ENCODE measurements at regions not wholly inside any gene's neighbourhood (a gene's known extent, or its start where the extent isn't known, plus 50 kb on each side); places are given as distances from the start of the nearest gene placed in this dataset.

DNA sequence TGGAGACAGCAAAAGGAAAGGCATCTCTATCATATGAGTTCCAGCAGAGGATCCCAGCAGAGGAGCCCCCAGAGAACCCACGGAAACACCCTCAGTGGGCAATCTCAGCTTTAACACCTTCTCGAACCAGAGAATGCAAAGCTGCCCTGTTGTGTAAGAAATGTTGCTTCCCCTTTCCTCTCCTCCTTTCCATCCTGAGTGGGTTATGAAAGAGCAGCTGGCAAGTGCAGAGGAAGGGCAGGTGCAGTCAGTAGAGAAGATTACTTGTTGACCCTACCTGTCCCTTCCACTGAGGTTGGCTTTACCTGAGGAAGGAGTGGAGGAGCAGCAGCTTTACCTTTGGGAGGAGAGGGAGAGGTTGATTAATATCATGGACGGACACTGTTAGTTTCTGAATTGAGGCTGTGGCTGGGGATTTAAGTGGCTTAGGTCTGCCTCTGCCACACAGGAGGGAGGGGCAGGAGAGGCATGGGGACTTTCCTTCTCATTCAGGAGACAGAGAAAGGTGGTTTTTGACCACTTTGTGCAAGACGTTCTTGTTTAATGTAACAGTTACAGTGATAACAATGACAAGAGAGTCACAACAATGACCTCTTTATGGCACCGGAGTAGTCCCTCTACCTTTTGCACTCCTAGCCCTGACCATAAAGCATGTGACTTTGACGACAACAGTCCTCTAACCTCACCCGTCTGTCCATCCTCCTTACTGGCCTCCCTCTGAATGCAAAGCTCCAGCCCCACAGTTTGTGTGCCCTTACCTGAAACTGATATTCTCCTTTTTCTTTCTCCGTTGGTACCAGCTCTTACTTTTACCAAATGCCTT lies 254.8 kb downstream of the NSG2 start:
- TF ChIP-seq BACH2 (CRISPR knock-in tag; IDR thresholded peaks at IDR 0.05; ENCODE audit: borderline replicate concordance) (no peak), ZC3H10 (CRISPR knock-in tag; IDR thresholded peaks at IDR 0.05) (no peak), OSR1 (CRISPR knock-in tag; IDR thresholded peaks at IDR 0.05) (no peak), SNAI2 (CRISPR knock-in tag; IDR thresholded peaks at IDR 0.05) (no peak), ZFP30 (CRISPR knock-in tag; IDR thresholded peaks at IDR 0.05) (no peak), TCF4 (CRISPR knock-in tag; IDR thresholded peaks at IDR 0.05; ENCODE audit: borderline replicate concordance) (no peak), ZNF8 (CRISPR knock-in tag; IDR thresholded peaks at IDR 0.05) (no peak), GLIS3 (CRISPR knock-in tag; IDR thresholded peaks at IDR 0.05) (no peak), ESRRG (CRISPR knock-in tag; IDR thresholded peaks at IDR 0.05) (no peak), CSDC2 (CRISPR knock-in tag; IDR thresholded peaks at IDR 0.05) (no peak)
- TF ChIP-seq, protein P1, sequence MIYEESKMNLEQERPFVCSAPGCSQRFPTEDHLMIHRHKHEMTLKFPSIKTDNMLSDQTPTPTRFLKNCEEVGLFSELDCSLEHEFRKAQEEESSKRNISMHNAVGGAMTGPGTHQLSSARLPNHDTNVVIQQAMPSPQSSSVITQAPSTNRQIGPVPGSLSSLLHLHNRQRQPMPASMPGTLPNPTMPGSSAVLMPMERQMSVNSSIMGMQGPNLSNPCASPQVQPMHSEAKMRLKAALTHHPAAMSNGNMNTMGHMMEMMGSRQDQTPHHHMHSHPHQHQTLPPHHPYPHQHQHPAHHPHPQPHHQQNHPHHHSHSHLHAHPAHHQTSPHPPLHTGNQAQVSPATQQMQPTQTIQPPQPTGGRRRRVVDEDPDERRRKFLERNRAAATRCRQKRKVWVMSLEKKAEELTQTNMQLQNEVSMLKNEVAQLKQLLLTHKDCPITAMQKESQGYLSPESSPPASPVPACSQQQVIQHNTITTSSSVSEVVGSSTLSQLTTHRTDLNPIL (CRISPR knock-in tag; IDR thresholded peaks at IDR 0.05; ENCODE audit: low read depth): no peak
- TF ChIP-seq, protein P2, sequence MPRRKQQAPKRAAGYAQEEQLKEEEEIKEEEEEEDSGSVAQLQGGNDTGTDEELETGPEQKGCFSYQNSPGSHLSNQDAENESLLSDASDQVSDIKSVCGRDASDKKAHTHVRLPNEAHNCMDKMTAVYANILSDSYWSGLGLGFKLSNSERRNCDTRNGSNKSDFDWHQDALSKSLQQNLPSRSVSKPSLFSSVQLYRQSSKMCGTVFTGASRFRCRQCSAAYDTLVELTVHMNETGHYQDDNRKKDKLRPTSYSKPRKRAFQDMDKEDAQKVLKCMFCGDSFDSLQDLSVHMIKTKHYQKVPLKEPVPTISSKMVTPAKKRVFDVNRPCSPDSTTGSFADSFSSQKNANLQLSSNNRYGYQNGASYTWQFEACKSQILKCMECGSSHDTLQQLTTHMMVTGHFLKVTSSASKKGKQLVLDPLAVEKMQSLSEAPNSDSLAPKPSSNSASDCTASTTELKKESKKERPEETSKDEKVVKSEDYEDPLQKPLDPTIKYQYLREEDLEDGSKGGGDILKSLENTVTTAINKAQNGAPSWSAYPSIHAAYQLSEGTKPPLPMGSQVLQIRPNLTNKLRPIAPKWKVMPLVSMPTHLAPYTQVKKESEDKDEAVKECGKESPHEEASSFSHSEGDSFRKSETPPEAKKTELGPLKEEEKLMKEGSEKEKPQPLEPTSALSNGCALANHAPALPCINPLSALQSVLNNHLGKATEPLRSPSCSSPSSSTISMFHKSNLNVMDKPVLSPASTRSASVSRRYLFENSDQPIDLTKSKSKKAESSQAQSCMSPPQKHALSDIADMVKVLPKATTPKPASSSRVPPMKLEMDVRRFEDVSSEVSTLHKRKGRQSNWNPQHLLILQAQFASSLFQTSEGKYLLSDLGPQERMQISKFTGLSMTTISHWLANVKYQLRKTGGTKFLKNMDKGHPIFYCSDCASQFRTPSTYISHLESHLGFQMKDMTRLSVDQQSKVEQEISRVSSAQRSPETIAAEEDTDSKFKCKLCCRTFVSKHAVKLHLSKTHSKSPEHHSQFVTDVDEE (CRISPR knock-in tag; IDR thresholded peaks at IDR 0.05): no peak
- TF ChIP-seq, protein P3, sequence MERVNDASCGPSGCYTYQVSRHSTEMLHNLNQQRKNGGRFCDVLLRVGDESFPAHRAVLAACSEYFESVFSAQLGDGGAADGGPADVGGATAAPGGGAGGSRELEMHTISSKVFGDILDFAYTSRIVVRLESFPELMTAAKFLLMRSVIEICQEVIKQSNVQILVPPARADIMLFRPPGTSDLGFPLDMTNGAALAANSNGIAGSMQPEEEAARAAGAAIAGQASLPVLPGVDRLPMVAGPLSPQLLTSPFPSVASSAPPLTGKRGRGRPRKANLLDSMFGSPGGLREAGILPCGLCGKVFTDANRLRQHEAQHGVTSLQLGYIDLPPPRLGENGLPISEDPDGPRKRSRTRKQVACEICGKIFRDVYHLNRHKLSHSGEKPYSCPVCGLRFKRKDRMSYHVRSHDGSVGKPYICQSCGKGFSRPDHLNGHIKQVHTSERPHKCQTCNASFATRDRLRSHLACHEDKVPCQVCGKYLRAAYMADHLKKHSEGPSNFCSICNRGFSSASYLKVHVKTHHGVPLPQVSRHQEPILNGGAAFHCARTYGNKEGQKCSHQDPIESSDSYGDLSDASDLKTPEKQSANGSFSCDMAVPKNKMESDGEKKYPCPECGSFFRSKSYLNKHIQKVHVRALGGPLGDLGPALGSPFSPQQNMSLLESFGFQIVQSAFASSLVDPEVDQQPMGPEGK (CRISPR knock-in tag; IDR thresholded peaks at IDR 0.05; ENCODE audit: borderline replicate concordance): no peak
- TF ChIP-seq, protein P4, sequence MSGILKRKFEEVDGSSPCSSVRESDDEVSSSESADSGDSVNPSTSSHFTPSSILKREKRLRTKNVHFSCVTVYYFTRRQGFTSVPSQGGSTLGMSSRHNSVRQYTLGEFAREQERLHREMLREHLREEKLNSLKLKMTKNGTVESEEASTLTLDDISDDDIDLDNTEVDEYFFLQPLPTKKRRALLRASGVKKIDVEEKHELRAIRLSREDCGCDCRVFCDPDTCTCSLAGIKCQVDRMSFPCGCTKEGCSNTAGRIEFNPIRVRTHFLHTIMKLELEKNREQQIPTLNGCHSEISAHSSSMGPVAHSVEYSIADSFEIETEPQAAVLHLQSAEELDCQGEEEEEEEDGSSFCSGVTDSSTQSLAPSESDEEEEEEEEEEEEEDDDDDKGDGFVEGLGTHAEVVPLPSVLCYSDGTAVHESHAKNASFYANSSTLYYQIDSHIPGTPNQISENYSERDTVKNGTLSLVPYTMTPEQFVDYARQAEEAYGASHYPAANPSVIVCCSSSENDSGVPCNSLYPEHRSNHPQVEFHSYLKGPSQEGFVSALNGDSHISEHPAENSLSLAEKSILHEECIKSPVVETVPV (CRISPR knock-in tag; IDR thresholded peaks at IDR 0.05): no peak

DNA sequence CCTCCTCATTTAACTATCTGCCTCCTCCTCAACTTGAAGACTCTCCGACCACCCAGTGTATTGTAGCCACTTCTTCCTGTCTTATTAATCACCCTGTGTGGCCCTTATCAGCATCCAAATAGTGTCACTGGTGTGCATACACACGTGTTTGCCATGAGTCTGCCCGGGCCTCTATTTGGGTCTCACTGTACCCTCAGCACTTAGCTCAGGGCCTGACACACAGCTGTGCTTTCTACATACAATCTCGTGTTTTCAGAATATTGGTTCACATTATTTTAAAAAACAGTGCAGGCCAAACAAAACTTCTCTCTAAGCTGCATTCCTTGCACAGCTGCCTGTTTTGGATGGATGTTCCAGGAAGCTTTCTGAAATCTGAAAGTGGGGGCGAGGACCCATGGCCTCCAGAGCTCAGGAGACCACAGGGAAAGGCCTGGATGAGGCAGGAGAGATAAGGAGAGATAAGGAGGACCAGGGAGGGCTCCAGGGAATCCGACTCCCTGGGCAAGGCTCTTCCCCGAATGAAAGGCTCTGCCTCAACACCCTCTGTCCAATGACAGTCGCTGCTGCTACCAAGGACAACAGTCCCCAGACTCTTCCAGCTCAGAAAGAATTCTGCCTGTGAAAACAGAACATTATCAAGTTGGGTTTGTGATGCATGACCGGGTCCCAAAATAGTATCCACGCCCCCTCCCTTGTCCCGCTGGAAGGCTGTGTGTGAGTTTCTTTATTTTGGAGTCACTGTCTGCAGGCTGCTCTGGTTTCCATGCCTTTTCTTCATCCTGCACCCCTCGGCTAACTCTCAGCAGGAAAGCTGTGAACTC lies 255.6 kb downstream of the NSG2 start:
- no peak for TF ChIP-seq BACH2 (CRISPR knock-in tag; IDR thresholded peaks at IDR 0.05; ENCODE audit: borderline replicate concordance)
- TF ChIP-seq GLIS3 (CRISPR knock-in tag; IDR thresholded peaks at IDR 0.05): no peak
- no peak for TF ChIP-seq CSDC2 (CRISPR knock-in tag; IDR thresholded peaks at IDR 0.05)
- no peak for TF ChIP-seq ZC3H10 (CRISPR knock-in tag; IDR thresholded peaks at IDR 0.05)
- TF ChIP-seq, protein P4 (CRISPR knock-in tag; IDR thresholded peaks at IDR 0.05): no peak
- TF ChIP-seq ZNF8 (CRISPR knock-in tag; IDR thresholded peaks at IDR 0.05): no peak
- TF ChIP-seq ZFP3 (CRISPR knock-in tag; IDR thresholded peaks at IDR 0.05): no peak
- TF ChIP-seq, protein P5, sequence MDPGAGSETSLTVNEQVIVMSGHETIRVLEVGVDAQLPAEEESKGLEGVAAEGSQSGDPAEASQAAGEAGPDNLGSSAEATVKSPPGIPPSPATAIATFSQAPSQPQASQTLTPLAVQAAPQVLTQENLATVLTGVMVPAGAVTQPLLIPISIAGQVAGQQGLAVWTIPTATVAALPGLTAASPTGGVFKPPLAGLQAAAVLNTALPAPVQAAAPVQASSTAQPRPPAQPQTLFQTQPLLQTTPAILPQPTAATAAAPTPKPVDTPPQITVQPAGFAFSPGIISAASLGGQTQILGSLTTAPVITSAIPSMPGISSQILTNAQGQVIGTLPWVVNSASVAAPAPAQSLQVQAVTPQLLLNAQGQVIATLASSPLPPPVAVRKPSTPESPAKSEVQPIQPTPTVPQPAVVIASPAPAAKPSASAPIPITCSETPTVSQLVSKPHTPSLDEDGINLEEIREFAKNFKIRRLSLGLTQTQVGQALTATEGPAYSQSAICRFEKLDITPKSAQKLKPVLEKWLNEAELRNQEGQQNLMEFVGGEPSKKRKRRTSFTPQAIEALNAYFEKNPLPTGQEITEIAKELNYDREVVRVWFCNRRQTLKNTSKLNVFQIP (CRISPR knock-in tag; IDR thresholded peaks at IDR 0.05; ENCODE audit: borderline replicate concordance, low read depth): no peak
- TF ChIP-seq, protein P3 (CRISPR knock-in tag; IDR thresholded peaks at IDR 0.05; ENCODE audit: borderline replicate concordance): no peak
- TF ChIP-seq RARB (CRISPR knock-in tag; IDR thresholded peaks at IDR 0.05): no peak
- no peak for TF ChIP-seq ZNF70 (CRISPR knock-in tag; IDR thresholded peaks at IDR 0.05)

More for the DNA sequence above, 254.8 kb downstream of the NSG2 start:
- no peak for ATAC-seq

More for the DNA sequence above, 255.6 kb downstream of the NSG2 start:
- ATAC-seq: no peak

Data from SK-N-SH treated with all-trans-retinoic acid at 6 μM for 48 hours (cell line).